Inferior parietal cortex (tissue), 1 donor: ENCODE measurements at regions not wholly inside any gene's neighbourhood (a gene's known extent, or its start where the extent isn't known, plus 50 kb on each side); places are given as distances from the start of the nearest gene placed in this dataset.

ENCODE experiments used
- DNase-seq: peaks from one replicate; pipeline ENCODE4 v3.0.0-alpha.2; 2016; ENCODE audit errors: extremely low spot score

- no peak for DNase-seq
These were observed 289.2 kb upstream of the DPYD start for GRCh38 chr1:98210064-98210463.

GRCh38 chr1:98205291-98206017 lies 284.6 kb upstream of the DPYD start:
- no peak for DNase-seq

- no peak for DNase-seq
These were observed 282.6 kb upstream of the DPYD start for GRCh38 chr1:98203466-98203865.

GRCh38 chr1:98201666-98202081 lies 280.8 kb upstream of the DPYD start:
- no peak for DNase-seq

GRCh38 chr1:98197356-98197755 lies 276.5 kb upstream of the DPYD start:
- no peak for DNase-seq

GRCh38 chr1:98196012-98196411 lies 275.2 kb upstream of the DPYD start:
- DNase-seq, result no peak

- no peak for DNase-seq
These were observed 267.9 kb upstream of the DPYD start for GRCh38 chr1:98188774-98189173.

GRCh38 chr1:98184856-98185255 lies 264.0 kb upstream of the DPYD start:
- no peak for DNase-seq

- DNase-seq, result no peak
These were observed 260.4 kb upstream of the DPYD start for GRCh38 chr1:98181036-98181764.

- DNase-seq, result peak; percentile 68
These were observed 258.4 kb upstream of the DPYD start for GRCh38 chr1:98179151-98179773.

- DNase-seq, result no peak
These were observed 256.9 kb upstream of the DPYD start for GRCh38 chr1:98177751-98178150.

- no peak for DNase-seq
These were observed 256.1 kb upstream of the DPYD start for GRCh38 chr1:98176936-98177335.

GRCh38 chr1:98176414-98176813 lies 255.6 kb upstream of the DPYD start:
- no peak for DNase-seq

- no peak for DNase-seq
These were observed 251.7 kb upstream of the DPYD start for GRCh38 chr1:98172578-98172977.

GRCh38 chr1:98172022-98172421 lies 251.2 kb upstream of the DPYD start:
- no peak for DNase-seq

GRCh38 chr1:98164509-98164908 lies 243.7 kb upstream of the DPYD start:
- no peak for DNase-seq

- DNase-seq, result no peak
These were observed 236.9 kb upstream of the DPYD start for GRCh38 chr1:98157524-98158313.

- no peak for DNase-seq
These were observed 226.4 kb upstream of the DPYD start for GRCh38 chr1:98147280-98147679.

GRCh38 chr1:98145655-98146054 lies 224.8 kb upstream of the DPYD start:
- DNase-seq, result no peak

- DNase-seq, result no peak
These were observed 222.6 kb upstream of the DPYD start for GRCh38 chr1:98143403-98143802.

GRCh38 chr1:98133131-98133530 lies 212.3 kb upstream of the DPYD start:
- DNase-seq, result no peak

- no peak for DNase-seq
These were observed 209.6 kb upstream of the DPYD start for GRCh38 chr1:98130408-98130807.
